ENCODE measurements at regions not wholly inside any gene's neighbourhood (a gene's known extent, or its start where the extent isn't known, plus 50 kb on each side); places are given as distances from the start of the nearest gene placed in this dataset.

DNA sequence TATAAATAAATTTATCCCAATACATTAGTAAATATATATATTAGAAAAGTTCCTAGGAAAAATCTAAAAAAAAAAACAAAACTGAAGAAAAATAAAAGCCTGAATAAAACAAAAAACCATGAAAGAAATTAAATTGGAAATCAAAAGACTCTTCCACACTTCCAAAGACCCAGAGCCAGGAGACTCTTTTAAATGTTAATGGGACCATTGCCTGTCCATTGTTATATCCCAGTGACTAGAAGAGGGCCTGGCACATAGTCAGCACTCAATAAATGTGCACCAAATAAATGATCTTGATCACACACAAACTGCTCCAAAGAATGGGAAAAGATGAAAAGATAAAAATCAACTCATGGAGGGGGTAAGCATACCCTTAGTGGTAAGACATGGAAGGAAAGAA, 51.3 kb upstream of the CLDN18 start:
- no peaks in the 10 kb centered on the region for H3K27me3 ChIP-seq
- intact Hi-C loops (cut with DNase I), result no loop called here
- no peaks in the 10 kb centered on the region for H3K9me3 ChIP-seq
- no peak overlapping the region for H3K4me3 ChIP-seq
- H3K9ac ChIP-seq (ENCODE audit: low read depth in 2 of 2, low read length in 2 of 2), result no peak overlapping the region
- TF ChIP-seq, protein P1, sequence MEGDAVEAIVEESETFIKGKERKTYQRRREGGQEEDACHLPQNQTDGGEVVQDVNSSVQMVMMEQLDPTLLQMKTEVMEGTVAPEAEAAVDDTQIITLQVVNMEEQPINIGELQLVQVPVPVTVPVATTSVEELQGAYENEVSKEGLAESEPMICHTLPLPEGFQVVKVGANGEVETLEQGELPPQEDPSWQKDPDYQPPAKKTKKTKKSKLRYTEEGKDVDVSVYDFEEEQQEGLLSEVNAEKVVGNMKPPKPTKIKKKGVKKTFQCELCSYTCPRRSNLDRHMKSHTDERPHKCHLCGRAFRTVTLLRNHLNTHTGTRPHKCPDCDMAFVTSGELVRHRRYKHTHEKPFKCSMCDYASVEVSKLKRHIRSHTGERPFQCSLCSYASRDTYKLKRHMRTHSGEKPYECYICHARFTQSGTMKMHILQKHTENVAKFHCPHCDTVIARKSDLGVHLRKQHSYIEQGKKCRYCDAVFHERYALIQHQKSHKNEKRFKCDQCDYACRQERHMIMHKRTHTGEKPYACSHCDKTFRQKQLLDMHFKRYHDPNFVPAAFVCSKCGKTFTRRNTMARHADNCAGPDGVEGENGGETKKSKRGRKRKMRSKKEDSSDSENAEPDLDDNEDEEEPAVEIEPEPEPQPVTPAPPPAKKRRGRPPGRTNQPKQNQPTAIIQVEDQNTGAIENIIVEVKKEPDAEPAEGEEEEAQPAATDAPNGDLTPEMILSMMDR (IDR thresholded peaks at IDR 0.05), result no peak
- H3K27ac ChIP-seq, result no peak overlapping the region
- no peaks in the 10 kb centered on the region for H3K36me3 ChIP-seq
- no peak for DNase-seq
- H3K4me1 ChIP-seq, result no peaks in the 10 kb centered on the region

All from colonic mucosa (tissue), 4 donors.